Fibroblast of lung (primary cell): ENCODE measurements at regions not wholly inside any gene's neighbourhood (a gene's known extent, or its start where the extent isn't known, plus 50 kb on each side); places are given as distances from the start of the nearest gene placed in this dataset.

Experiments used
- DNase-seq, 2 donors: peaks; one replicate each; pipeline versions ENCODE4 v3.0.0 to v3.0.0-alpha.2; 2010; ENCODE audit warnings: low read depth in 2 of 2
- H2AFZ ChIP-seq: 2 replicates; pipeline ENCODE4 v1.5.1; 2012; ENCODE audit warnings: low read length, control low read depth, inconsistent platforms
- H3K27ac ChIP-seq: 2 replicates; pipeline ENCODE4 v1.5.1; 2011; ENCODE audit warnings: low read length, control low read depth; ENCODE audit not compliant: insufficient read depth
- H3K27me3 ChIP-seq: 2 replicates; pipeline ENCODE4 v1.5.1; 2011; ENCODE audit warnings: mild to moderate bottlenecking, low read length; ENCODE audit not compliant: control insufficient read depth, insufficient read depth
- H3K36me3 ChIP-seq: 2 replicates; pipeline ENCODE4 v1.5.1; 2011; ENCODE audit warnings: low read length; ENCODE audit not compliant: control insufficient read depth, insufficient read depth
- H3K4me1 ChIP-seq: 2 replicates; pipeline ENCODE4 v1.5.1; 2011; ENCODE audit warnings: low read length; ENCODE audit not compliant: control insufficient read depth, insufficient read depth; ENCODE audit errors: extremely low read depth
- H3K4me2 ChIP-seq: 2 replicates; pipeline ENCODE4 v1.5.1; 2011; ENCODE audit warnings: low read length, control low read depth; ENCODE audit not compliant: insufficient read depth; ENCODE audit errors: extremely low read depth
- H3K4me3 ChIP-seq, 4 experiments: fragments of 200-600 bp in 1 of 4; sonication (generic) in 1 of 4; replicated peaks in 1 of 4; 2 replicates each; pipeline ENCODE4 v1.5.1; 2011 to 2016; ENCODE audit warnings: low read length in 4 of 4, low read depth in 3 of 4, mild to moderate bottlenecking in 3 of 4, control low read depth in 2 of 4, inconsistent platforms in 1 of 4, mixed read lengths in 1 of 4; ENCODE audit not compliant: insufficient read depth in 1 of 4; ENCODE audit errors: control extremely low read depth in 1 of 4
- H3K79me2 ChIP-seq: 2 replicates; pipeline ENCODE4 v1.5.1; 2012; ENCODE audit warnings: mild to moderate bottlenecking, low read length, inconsistent platforms; ENCODE audit not compliant: control insufficient read depth, insufficient read depth
- H3K9ac ChIP-seq: 2 replicates; pipeline ENCODE4 v1.5.1; 2011; ENCODE audit warnings: mild to moderate bottlenecking, low read length, control low read depth; ENCODE audit not compliant: insufficient read depth
- H3K9me3 ChIP-seq: 2 replicates; pipeline ENCODE4 v1.5.1; 2012; ENCODE audit warnings: low read depth, low read length; ENCODE audit not compliant: control insufficient read depth, insufficient read depth
- H4K20me1 ChIP-seq: 2 replicates; pipeline ENCODE4 v1.5.1; 2011; ENCODE audit warnings: low read length; ENCODE audit not compliant: control insufficient read depth, insufficient read depth; ENCODE audit errors: extremely low read depth
- EZH2 ChIP-seq: IDR thresholded peaks from 2 replicates; pipeline ENCODE4 v1.5.1; 2012; ENCODE audit warnings: low read length, control low read depth, mild to moderate bottlenecking; ENCODE audit errors: missing control alignments
- TF ChIP-seq, protein P1 (sequence below), 2 donors: IDR thresholded peaks in 1 of 2; conservative IDR thresholded peaks in 1 of 2; 1 replicate in 1 of 2; 2 replicates in 1 of 2; pipeline ENCODE4 v1.5.1; 2011 to 2012; ENCODE audit warnings: low read length in 2 of 2, control low read depth in 1 of 2, inconsistent platforms in 1 of 2, low read depth in 1 of 2, mild to moderate bottlenecking in 1 of 2

DNA sequence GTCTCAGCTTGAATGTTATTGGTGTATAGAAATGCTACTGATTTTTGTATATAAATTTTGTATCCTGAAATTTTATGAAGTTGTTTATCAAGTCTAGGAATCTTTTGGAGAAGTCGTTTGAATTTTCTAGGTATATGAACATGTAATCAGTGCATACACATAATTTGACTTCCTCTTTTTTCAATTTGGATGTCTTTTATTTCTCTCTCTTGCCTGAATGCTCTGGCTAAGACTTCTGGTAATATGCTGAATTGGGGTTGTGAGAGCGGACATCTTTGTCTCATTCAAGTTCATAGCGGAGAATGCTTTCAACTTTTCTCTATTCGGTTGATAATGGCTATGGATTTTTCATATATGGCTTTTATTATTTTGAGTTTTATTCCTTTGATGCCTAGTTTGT is 100.9 kb upstream of the MCTP2 start:
- no peaks in the 10 kb centered on the region for H4K20me1 ChIP-seq
- no peaks in the 10 kb centered on the region for H3K4me1 ChIP-seq
- H3K27ac ChIP-seq = no peak overlapping the region
- H2AFZ ChIP-seq = no peak overlapping the region
- H3K79me2 ChIP-seq = no peaks in the 10 kb centered on the region
- no peak overlapping the region for H3K4me3 ChIP-seq
- no peak overlapping the region for H3K9ac ChIP-seq
- no peaks in the 10 kb centered on the region for H3K36me3 ChIP-seq
- no peak for DNase-seq
- no peaks in the 10 kb centered on the region for H3K27me3 ChIP-seq
- H3K9me3 ChIP-seq = no peaks in the 10 kb centered on the region
- H3K4me2 ChIP-seq = no peak overlapping the region
- TF ChIP-seq, protein P1, sequence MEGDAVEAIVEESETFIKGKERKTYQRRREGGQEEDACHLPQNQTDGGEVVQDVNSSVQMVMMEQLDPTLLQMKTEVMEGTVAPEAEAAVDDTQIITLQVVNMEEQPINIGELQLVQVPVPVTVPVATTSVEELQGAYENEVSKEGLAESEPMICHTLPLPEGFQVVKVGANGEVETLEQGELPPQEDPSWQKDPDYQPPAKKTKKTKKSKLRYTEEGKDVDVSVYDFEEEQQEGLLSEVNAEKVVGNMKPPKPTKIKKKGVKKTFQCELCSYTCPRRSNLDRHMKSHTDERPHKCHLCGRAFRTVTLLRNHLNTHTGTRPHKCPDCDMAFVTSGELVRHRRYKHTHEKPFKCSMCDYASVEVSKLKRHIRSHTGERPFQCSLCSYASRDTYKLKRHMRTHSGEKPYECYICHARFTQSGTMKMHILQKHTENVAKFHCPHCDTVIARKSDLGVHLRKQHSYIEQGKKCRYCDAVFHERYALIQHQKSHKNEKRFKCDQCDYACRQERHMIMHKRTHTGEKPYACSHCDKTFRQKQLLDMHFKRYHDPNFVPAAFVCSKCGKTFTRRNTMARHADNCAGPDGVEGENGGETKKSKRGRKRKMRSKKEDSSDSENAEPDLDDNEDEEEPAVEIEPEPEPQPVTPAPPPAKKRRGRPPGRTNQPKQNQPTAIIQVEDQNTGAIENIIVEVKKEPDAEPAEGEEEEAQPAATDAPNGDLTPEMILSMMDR (conservative IDR thresholded peaks at IDR 0.05 in 1 of 2, IDR thresholded peaks at IDR 0.05 in 1 of 2; ENCODE audit: low read depth in 1 of 2, low read length in 2 of 2) = no peak
- no peak for TF ChIP-seq EZH2

DNA sequence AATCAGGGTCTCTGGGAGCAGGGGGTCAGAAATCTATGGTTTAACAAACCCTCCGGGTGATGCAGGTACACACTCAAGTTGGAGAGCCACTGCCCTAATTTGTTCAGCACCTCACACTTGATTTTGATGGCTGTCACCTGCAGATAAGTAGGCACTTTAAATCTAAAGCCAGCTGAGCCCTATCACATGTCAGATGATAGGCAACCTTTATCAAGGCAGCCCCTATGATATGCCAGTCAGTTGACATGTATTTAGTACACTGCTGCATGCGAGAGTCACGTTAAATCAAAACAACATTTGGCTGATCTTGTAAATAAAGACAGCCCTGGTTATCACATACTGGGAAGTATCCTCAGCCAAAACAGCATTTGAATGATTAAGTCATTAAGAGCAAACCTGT is 104.4 kb upstream of the MCTP2 start:
- no peaks in the 10 kb centered on the region for H3K79me2 ChIP-seq
- no peaks in the 10 kb centered on the region for H3K9me3 ChIP-seq
- H2AFZ ChIP-seq = no peak overlapping the region
- no peak overlapping the region for H3K27ac ChIP-seq
- H3K36me3 ChIP-seq = no peaks in the 10 kb centered on the region
- TF ChIP-seq EZH2 = no peak
- H3K4me2 ChIP-seq = no peak overlapping the region
- no peak overlapping the region for H3K4me3 ChIP-seq
- no peaks in the 10 kb centered on the region for H4K20me1 ChIP-seq
- no peak overlapping the region for H3K9ac ChIP-seq
- no peak for DNase-seq
- no peaks in the 10 kb centered on the region for H3K4me1 ChIP-seq
- H3K27me3 ChIP-seq = no peaks in the 10 kb centered on the region

DNA sequence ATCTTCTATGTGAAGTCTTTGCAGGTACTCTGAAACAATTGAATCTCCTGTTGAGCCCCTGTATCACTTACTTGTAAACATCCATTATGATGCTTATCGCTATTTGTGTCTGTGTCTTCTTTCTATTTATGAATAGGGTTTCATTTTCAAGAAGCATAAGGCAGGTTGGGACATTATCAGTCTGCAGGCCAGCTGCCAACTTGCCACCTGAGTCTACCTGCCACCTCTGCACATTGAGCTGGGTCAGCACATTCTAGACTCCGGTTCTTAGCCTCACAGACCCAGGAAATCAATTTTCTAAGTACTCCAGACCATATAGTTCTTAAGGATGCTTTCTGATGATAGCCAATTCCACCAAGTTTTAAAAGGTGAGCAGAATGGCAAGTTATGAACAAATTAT is 105.7 kb upstream of the MCTP2 start:
- Histone ChIP-seq H3K27me3 (no peaks in the 10 kb centered on the region), H3K27ac (no peak overlapping the region), H3K79me2 (no peaks in the 10 kb centered on the region), H3K4me3 (no peak overlapping the region), H3K4me1 (no peaks in the 10 kb centered on the region), H4K20me1 (no peaks in the 10 kb centered on the region), H2AFZ (no peak overlapping the region), H3K36me3 (no peaks in the 10 kb centered on the region), H3K9me3 (no peaks in the 10 kb centered on the region), H3K4me2 (no peak overlapping the region), H3K9ac (no peak overlapping the region)
- no peak for DNase-seq
- TF ChIP-seq, protein P1 (conservative IDR thresholded peaks at IDR 0.05 in 1 of 2, IDR thresholded peaks at IDR 0.05 in 1 of 2; ENCODE audit: low read depth in 1 of 2, low read length in 2 of 2) = no peak
- TF ChIP-seq EZH2 = no peak

DNA sequence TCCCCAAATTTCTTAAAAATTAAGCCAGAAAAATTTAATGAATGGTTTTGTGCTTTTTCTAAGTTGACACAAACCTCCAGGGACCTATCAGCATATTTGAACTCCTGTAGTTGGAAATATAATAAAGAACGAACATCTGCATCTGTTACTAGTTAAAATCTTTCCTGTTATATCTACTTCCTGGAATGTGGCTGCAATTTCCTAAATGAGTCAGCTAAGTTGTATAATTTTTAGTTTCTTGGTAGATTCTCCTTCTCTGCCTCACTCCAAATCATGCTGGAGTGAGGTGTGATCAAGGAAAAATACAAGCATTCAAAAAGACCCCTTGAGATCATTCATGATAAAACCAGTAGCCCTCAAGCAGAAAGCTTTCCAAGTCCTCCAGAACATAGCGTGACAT is 106.2 kb upstream of the MCTP2 start:
- H3K4me1 ChIP-seq = no peaks in the 10 kb centered on the region
- no peaks in the 10 kb centered on the region for H4K20me1 ChIP-seq
- no peaks in the 10 kb centered on the region for H3K9me3 ChIP-seq
- H3K79me2 ChIP-seq = no peaks in the 10 kb centered on the region
- H3K36me3 ChIP-seq = no peaks in the 10 kb centered on the region
- H3K9ac ChIP-seq = no peak overlapping the region
- H3K4me3 ChIP-seq = no peak overlapping the region
- H2AFZ ChIP-seq = no peak overlapping the region
- H3K27me3 ChIP-seq = no peaks in the 10 kb centered on the region
- H3K27ac ChIP-seq = no peak overlapping the region
- H3K4me2 ChIP-seq = no peak overlapping the region
- DNase-seq = peak in 1 of 2 donors; percentile 7
- TF ChIP-seq, protein P1 (conservative IDR thresholded peaks at IDR 0.05 in 1 of 2, IDR thresholded peaks at IDR 0.05 in 1 of 2; ENCODE audit: low read depth in 1 of 2, low read length in 2 of 2) = no peak
- no peak for TF ChIP-seq EZH2
